ENCODE measurements at regions not wholly inside any gene's neighbourhood (a gene's known extent, or its start where the extent isn't known, plus 50 kb on each side); places are given as distances from the start of the nearest gene placed in this dataset.
"Not testable (repeated sequence)": the region's sequence is repeated elsewhere in the genome, so short reads cannot be mapped to it uniquely, and the experiment has no call there.

DNA sequence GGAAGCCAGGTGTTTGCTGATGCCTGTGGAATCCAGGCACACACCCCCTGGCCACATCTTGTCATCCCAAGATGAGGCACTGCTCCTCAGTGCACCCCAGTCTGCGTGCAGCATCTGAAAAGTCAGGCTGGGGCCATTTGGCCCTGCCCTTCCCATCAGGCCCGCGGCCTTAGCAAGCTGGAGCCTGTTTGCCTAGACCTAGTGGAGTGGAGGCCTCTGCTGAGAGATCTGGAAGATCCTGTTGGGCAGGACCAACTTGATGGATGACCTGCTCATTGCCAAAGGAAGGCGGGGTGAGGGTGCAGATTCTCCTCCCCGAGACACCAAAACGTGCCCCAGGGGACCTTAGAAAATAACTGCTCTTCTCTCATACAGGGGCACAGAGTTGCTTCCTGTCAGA is 220.2 kb downstream of the SHQ1 start:
- DNase-seq (ENCODE audit: low read depth in 2 of 3, low spot score in 2 of 3) = no peak

DNA sequence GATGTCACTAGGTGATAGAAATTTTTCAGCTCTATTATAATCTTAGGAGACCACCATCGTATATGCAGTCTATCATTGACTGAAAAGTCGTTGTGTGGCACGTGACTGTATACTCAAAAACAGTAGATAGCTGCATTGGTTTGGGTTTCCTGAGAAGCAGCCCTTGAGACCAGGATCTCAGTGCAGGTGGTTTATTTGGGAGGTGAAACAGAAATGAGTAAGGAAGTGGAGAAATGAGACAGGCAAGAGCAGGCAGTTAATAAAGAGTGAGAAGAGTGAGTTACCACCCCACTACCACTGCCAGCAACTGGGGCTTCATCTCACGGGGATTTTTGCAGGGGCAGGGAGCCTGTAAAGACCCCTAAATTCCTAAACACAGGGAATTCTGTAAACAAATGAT is 221.0 kb downstream of the SHQ1 start:
- DNase-seq (ENCODE audit: low read depth in 2 of 3, low spot score in 2 of 3) = no peak

DNA sequence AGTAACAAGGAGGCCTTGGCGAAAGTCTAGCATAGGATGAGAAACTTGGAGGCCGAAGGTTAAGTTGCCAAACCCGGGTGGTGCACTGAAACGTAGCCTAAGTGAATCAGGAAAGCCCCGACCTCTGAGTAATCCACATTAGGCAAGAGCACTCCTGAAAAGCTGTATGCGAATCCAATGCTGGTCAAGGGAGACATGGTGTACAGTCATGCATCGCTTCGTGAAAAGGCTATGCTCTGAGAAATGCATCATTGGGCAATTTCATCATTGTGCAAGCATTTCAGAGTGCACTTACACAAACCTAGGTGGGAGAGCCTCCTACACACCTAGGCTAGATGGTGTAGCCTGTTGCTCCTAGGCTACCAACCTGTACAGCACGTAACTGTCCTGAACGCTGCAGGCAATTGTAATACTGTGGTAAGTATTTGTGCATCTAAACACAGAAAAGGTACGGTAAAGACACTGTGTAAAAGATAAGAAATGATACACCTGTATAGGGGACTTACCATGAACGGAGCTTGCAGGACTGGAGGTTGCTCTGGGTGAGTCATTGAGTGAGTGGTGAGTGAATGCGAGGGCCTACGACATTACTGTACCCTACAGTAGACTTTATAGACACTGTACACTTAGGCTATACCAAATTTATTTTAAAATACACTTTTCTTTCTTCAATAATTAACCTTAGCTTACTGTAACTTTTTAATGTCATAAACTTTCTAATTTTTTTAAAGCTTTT is 222.5 kb downstream of the SHQ1 start:
- DNase-seq (ENCODE audit: low read depth in 2 of 3, low spot score in 2 of 3) = no peak

DNA sequence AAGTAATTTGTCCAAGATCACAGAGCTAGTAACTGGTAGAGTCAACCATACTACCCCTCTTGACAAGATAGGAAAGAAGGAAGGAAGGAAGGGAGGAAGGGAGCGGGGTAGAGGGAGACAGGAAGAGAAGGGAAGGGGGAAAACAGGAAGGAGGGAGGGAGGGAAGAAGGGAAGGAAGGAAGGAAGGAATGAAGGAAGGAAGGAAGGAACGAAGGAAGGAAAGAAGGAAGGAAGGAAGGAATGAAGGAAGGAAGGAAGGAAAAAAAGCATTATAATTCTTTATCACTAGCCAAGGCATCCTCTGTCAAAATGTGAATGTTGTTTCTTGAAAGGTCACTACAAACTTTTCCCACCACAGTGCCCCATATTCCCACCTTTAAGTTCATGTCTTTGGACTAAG is 223.6 kb downstream of the SHQ1 start:
- no peak for DNase-seq (ENCODE audit: low read depth in 2 of 3, low spot score in 2 of 3)

DNA sequence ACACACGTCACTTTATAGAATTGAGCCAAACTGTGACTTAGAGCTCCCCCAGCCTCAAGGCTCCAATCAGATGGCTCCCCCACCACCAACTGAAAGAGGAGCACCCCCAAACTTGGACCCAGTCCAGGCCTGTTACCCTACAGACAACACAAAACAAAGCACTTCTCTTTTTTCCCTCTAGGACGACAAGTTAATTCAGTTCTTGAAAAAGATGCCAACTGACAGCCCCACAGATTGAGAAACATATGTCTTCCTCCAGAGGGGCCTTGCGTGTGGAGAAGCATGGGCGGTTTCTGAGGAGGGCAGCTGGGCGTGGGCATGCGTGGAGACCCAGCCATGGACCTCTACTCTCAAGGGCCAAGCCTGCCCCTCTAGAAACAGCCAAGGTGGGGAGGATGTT is 229.5 kb downstream of the SHQ1 start:
- DNase-seq (ENCODE audit: low read depth in 2 of 3, low spot score in 2 of 3) = no peak

DNA sequence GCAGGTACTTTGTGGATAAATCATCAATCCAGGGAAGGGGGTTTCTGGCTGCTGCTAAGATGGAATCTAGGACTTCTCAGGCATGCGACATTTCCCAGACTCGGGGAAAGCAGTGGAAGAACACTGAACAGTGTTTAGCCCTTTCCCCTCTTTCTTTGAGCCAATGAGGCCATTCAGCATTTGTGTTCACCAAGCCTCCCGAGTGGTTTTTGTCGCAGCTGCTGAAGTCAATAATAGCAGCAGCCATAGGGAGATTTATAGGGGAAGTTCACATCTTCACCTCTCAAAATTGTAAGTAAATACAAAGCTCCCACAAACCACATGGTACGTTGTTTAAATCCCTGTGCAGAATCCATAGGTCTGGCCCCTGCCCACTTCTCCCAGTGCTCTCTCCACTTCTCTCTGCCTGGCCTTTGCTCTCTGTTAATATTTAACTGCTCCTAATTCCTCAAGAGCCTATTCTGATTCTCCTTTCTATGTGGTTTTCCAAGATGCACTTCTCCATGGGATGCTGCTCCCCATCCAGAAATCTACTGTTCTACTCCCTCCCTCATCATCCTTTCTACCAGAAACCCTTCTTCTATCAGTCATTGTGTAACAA is 230.7 kb downstream of the SHQ1 start:
- no peak for DNase-seq (ENCODE audit: low read depth in 2 of 3, low spot score in 2 of 3)

DNA sequence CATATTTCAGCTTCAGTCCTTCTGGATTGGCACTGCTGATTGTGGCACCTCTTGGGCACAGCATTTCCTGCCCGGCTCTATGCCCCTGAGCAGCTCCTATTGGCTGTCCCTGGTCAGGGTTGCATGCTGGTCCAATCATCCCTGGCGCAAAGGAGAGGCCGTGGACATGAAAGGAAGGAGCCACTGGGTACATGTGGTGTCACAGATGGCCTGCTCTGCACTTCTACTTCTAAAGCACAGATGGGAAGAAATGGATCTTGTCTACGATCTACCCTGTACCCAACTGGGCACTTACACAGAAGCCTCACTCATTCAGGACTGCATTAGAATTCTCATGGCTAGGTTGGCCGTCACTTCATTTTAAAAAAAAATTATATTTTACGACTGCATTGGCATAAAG is 232.5 kb downstream of the SHQ1 start:
- DNase-seq (ENCODE audit: low read depth in 2 of 3, low spot score in 2 of 3) = no peak

DNA sequence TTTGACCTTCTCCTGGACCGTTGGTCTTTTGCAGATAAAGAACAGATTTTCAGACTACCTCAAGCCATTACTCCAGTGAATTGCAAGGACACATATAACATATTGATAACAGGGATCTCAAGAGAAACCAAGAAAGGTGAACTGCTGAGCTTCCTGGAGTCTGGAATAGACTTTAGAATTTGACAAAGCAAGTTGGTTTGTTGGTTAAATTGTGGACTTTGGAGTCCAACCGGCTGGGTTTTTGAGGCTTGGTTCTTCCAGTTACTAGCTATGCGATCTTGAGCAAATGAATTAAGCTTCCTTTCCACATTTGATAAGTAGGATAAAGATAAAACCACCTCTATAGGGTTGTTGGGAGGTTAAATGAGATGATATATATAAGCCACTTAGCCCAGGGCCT is 233.1 kb downstream of the SHQ1 start:
- DNase-seq (ENCODE audit: low read depth in 2 of 3, low spot score in 2 of 3) = no peak

DNA sequence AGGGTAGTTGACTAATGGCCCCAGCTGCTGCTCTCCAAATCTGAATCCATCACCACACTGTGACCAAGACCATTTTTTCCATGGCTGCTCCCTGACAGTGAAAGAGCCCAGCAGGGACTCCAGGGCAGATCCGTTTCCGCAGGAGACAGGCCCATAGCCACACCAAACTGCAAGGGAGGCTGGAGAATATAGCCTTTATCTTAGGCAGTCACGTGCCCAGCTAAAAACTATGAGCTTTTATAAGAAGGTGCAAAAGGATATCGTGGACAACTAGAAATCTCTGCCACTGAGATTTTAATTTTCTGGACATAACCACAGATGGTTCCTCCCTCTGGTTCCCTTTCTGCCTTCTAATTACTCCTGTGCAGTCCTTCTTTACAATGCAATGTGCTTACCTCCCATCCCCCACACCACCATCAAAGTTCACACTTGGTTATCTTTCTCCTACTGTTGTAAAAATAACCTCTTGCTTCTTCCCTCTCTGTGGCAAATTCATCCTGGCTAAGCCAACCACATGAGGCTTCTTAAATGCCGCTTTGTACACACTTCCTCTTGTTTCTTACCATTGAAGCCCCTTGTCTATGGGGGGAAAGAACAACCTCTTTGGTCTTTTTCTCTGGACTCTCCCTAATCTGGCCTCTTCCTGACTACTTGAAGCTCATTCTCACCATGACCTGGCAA is 233.7 kb downstream of the SHQ1 start:
- no peak for DNase-seq (ENCODE audit: low read depth in 2 of 3, low spot score in 2 of 3)

DNA sequence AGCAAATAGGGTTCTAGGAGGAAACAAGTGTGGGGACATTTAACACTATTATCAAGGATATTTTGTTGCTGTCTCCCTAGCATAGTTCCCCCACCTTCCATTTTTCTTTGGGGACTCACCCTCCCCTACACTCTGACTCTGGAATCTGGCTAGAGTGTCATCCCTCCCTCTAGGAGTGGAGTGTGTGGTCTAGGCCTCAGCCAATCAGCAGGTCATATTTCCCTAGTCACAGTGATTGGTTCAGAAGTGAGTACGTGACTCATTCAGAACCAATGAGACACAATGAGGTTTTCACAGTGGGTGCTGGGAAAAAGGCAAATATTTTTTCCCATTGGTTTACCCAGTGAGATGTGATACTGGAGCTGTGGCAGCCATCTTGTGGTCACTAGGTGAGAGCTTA is 234.4 kb downstream of the SHQ1 start:
- no peak for DNase-seq (ENCODE audit: low read depth in 2 of 3, low spot score in 2 of 3)

DNA sequence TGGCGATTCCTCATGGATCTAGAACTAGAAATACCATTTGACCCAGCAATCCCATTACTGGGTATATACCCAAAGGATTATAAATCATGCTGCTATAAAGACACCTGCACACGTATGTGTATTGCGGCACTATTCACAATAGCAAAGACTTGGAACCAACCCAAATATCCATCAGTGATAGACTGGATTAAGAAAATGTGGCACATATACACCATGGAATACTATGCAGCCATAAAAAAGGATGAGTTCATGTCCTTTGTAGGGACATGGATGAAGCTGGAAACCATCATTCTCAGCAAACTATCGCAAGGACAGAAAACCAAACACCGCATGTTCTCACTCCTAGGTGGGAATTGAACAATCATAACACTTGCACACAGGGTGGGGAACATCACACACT is 239.1 kb downstream of the SHQ1 start:
- not testable (repeated sequence) for DNase-seq (ENCODE audit: low read depth in 2 of 3, low spot score in 2 of 3)

DNA sequence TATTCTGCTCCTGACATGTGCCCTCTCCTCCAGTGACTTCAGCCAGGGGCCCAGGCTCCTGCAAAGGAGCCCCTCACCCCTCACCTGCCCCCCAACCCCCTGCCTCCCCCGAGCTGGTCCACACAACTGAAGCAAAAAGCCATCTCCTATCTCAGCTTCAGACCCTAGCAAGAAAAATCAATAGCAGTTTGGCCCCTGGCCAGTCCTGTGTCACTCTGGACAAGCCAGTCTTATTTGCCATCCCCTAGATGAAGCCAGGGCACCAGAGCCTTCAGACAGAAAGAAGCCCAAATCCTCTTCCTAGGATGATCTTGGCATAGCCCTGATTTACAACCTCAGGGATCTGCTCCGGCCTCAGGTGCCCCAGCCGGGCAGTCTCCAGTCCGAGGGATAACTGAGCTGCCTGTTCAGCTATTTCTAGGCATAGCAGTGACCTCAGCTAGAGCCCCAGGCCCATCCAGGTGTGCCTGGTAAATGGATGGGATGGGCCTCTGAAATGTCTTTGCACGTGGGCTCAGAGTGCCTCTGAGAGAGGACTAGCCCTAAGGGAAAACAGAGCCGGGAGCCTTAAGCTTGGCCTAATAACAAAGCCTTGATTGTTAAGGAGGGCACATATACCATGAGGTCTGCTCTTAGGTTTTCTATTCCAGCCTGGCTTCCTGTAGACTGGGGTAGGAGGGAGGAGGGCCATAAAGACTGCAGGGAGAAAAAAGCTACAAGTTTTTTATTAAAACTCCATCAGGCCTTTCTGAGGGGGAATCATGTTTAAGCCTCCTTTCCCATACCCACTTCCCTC is 242.0 kb downstream of the SHQ1 start:
- no peak for DNase-seq (ENCODE audit: low read depth in 2 of 3, low spot score in 2 of 3)

DNA sequence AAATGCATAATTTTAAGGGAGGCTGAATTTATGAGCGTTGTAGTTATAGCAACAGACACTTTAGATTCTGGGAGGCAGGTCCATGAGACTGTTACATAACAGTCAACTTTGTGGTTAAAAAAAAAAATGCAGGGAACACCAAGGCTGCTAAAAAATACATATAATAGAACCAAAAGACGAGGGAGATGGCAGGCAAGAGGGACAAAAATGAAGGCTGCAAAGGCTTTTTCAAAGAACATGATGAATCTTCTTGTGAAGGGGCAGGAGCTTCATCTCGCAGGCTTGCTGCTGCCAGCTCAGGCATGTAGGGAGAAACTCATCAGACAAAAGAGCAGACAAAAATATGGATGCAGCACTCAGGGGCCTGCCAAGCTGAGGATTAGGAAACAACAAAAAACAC is 243.9 kb downstream of the SHQ1 start:
- DNase-seq (ENCODE audit: low read depth in 2 of 3, low spot score in 2 of 3) = no peak

DNA sequence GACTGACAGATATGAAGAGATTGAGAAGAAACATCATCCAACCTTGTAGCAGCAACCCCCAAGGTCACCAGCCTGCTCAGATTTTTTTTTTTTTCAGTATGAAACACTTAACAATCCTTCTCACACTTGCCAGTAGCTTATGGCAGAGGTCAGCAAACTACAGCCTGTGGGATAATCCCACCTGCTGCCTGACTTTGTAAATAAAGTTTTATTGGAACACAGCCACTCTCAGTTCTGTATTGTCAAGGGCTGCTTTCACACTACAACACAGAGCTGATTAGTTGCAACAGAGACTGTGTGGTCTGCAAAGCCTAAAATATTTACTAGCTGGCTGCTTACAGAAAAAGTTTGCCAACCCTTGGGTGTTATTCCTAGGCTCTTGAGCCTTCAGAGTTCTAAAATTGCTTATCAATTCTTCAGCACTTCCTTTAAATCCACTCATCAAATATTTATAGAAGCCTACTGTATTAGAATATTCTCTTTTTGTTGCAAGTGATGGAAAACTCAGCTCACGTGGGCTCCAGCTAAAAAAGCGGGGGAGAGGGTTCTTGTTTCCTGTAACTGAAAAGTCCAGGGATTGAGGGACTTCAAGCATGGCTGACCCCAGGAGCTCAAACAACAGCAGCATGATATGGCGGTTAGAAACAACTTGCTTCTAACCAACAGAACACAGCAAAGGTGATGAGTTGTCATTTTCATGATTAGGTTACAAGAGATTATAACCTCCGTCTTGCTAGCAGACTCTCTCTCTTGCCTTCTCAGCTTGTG is 246.1 kb downstream of the SHQ1 start:
- DNase-seq (ENCODE audit: low read depth in 2 of 3, low spot score in 2 of 3) = no peak

DNA sequence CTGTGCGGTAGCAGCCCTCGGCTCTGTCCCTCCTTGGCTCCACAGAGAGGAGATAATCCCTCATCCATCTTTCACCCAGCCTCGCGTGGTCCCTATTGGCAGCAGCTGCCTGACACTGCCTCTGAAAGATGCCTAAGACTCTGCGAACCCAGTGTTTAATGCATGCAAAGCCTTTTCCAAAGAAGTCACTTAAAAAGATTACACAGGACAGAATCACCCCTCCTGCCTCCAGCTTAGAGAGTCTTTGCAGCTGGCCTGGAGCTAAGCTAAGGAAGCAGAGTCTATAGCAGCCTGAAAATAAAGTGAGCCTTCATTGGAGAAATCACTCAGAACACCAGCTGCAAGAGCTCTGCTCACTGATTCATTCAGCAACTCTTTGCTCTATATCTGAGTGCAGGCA is 247.2 kb downstream of the SHQ1 start:
- DNase-seq (ENCODE audit: low read depth in 2 of 3, low spot score in 2 of 3) = no peak

DNA sequence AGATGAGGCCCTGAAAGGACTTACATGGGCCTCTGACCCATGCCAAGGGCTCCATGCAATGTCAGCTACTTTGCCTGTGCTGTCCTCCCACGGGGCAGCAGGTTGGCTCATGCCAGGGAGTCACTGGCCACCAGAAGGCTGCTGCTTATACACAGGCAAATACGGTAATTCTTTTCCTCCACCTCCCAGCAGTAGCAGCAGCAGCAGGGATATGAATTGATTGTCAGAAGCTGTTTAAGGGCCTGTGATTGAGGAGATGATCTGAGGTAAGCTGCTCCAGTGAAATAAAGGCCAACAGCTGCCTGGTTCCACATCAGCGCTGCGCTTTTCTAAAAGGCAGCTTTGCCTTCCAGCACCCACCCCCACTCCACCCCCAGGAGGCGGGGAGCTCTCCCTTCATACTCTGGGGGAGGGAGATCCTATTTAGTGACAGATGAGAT is 250.5 kb downstream of the SHQ1 start:
- DNase-seq (ENCODE audit: low read depth in 2 of 3, low spot score in 2 of 3) = no peak

DNA sequence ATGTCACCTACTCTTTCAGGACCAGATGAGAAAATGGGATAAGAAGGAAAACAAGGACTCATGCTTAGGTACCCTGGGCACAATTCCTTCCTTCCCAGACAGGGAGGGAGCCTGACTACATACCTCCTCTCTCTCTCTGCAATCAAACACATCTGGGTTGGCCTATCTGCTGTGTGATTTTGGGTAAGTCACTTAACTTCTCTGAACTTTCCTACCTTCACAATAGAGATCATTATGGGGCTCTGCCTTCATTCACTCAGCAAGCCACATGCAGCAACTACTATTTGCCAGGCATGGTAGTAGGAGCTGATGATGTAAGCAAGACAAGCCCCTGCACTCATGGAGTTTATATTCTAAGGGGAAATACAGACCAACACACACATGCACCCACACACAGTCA is 251.2 kb downstream of the SHQ1 start:
- no peak for DNase-seq (ENCODE audit: low read depth in 2 of 3, low spot score in 2 of 3)

DNA sequence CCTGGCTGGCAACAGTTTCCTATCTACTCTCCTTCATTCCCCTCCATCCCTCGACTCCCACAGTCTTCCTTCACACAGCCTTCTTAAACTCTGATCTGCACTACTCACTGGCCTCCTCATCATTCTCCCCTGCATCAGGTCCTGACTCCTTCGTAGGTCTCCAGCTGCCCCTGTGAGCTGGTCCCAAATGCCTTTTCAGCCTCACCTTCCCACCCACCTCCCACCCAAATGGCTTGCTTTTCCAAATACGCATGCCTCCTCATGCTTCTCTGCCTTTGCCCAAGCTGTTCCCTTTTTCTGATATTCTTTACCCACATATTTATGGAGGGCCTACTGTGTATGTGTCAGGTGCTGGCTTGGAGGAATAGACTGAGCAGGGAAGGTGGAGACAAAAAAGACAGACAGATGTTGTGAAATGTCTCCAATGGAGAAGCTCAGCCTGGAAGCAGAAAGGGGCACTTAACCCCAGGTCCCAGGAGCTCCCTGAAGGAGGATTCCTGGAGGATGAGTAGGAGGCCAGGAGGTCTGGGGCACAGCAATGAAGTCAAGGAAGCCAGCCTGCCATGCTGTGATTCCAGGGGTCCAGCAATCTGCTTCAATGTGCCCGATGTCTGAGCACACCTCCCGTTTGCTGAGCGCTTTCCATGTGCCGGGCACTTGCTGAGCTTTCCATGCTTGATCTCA is 252.2 kb downstream of the SHQ1 start:
- DNase-seq (ENCODE audit: low read depth in 2 of 3, low spot score in 2 of 3) = no peak

DNA sequence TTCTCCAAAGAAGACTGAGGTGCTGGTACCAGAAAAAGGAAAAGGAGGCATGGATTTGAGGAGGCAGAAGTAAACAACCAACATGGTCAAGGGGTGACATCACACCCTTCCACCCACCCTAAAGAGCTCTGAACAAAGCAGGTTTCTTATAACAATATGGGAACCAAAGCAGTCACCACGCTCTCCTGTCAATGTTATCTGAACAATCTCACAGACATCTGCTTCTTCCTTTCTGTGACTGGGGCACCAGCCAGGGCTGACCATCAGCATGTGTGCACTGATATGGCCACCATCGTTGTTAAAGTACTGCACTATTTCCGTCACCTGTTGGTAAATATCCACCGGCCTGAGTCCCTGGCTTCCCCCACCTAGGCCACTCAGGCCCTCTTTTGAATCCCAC is 252.9 kb downstream of the SHQ1 start:
- no peak for DNase-seq (ENCODE audit: low read depth in 2 of 3, low spot score in 2 of 3)

DNA sequence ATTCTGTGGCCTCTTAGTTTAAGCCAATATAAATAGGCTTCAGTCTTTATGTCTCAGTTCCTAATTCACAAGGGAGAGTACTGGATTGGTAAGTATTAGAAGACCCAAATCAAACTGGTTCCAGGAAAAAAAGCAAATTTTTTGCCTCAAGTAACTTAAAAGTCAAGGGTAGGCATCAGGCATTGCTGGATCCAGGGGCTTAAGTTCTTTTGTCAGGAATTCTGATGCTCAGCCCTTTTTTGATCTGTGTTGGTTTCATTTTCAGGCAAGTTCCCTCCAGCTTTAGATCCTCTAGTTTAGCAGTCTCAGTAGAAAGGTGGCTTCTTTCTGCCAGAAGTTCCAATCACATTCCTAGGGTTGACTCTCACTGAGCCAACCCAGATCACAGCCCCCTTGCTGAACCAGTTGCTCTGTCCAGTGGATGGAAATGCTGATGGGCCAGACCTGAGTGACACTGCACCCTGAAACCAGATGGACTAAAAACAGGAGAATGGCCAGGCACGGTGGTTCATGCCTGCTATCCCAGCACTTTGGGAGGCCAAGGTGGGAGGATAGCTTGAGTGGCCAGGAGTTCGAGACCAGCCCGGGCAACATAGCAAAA is 253.5 kb downstream of the SHQ1 start:
- DNase-seq (ENCODE audit: low read depth in 2 of 3, low spot score in 2 of 3) = no peak

Data from activated CD8-positive, alpha-beta memory T cell treated with anti-CD3 and anti-CD28 coated beads for 48 hours (primary cell).